ENCODE measurements at regions not wholly inside any gene's neighbourhood (a gene's known extent, or its start where the extent isn't known, plus 50 kb on each side); places are given as distances from the start of the nearest gene placed in this dataset.

DNA sequence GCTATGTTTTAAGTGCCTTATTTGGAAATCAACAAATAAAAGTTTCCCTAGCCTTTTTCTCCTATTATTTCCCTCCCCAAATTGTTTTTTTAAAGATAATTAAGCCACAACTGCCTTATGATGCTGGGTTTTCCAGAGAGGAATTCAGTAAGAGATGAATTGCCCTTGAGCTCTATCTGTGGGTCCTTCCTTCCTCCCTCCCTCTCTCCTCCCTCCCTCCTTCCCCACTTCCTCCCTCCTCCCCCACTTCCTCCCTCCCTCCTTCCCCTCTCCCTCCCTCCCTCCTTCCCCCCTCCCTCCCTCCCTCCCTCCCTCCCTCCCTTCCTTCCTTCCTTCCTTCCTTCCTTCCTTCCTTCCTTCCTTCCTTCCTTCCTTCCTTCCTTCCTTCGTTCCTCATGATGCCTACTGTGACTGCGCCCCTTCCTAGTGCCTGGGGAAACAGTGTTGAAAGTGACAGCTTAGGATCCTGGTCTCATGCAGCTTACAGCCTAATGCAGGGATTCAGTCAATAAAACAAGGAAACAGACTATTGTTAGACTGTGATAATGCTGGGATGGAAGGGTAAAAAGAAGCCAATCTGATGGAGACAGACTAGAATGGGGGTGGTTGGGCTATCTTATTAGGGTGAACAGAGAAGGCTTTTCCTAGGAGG, 1417.1 kb downstream of the AACS start:
- RAD21 ChIA-PET (ENCODE audit: unreplicated experiment): no interaction called here
- H3K9me3 ChIP-seq (replicated peaks; ENCODE audit: control insufficient read depth, insufficient read depth, low read length): no peaks in the 10 kb centered on the region
- CTCF ChIA-PET: no interaction called here
- in situ Hi-C loops (cut with MboI): no loop called here
- no peaks in the 10 kb centered on the region for H3K79me2 ChIP-seq (ENCODE audit: control insufficient read depth, insufficient read depth, low read length)
- H3K36me3 ChIP-seq (ENCODE audit: control insufficient read depth in 2 of 2, insufficient read depth in 2 of 2, low read length in 1 of 2): no peaks in the 10 kb centered on the region
- H3K4me2 ChIP-seq (ENCODE audit: control insufficient read depth, insufficient read depth): no peak overlapping the region
- H3K27me3 ChIP-seq (replicated peaks in 1 of 2; ENCODE audit: control insufficient read depth in 2 of 2, insufficient read depth in 2 of 2, low read length in 1 of 2): no peaks in the 10 kb centered on the region
- SMC1A ChIA-PET (ENCODE audit: uncharacterized antibody, unreplicated experiment): no interaction called here
- H2AFZ ChIP-seq (ENCODE audit: control insufficient read depth, low read depth, low read length): no peak overlapping the region
- H3K9ac ChIP-seq (ENCODE audit: control insufficient read depth, insufficient read depth, low read length): no peak overlapping the region
- TF ChIP-seq SIN3A (IDR thresholded peaks at IDR 0.05; ENCODE audit: low read depth, low read length) (no peak), RAD51 (IDR thresholded peaks at IDR 0.05) (no peak), CHD2 (IDR thresholded peaks at IDR 0.05; ENCODE audit: borderline replicate concordance, low read depth, low read length) (no peak), CBX5 (IDR thresholded peaks at IDR 0.05; ENCODE audit: low read depth) (no peak), NFYA (IDR thresholded peaks at IDR 0.05; ENCODE audit: borderline replicate concordance, low read depth, low read length) (no peak)
- POLR2A ChIA-PET: no interaction called here
- no peak for DNase-seq (ENCODE audit: low read depth, low spot score)
- ATAC-seq: no peak
- no peak overlapping the region for H3K27ac ChIP-seq (ENCODE audit: control insufficient read depth, insufficient read depth)
- no TSS peak for BruUV-seq (replicated peaks)
- 0% methylated on average over 2 of the region's 2 CpGs for WGBS (ENCODE audit: insufficient coverage, insufficient replicate concordance, low lambda C conversion rate, missing lambda C conversion rate)
- no peaks in the 10 kb centered on the region for H4K20me1 ChIP-seq (ENCODE audit: control insufficient read depth, insufficient read depth)
- no peak overlapping the region for H3K4me3 ChIP-seq
- intact Hi-C loops (cut with micrococcal nuclease; ENCODE audit: unreplicated experiment): no loop called here
- no peaks in the 10 kb centered on the region for H3K4me1 ChIP-seq (ENCODE audit: control insufficient read depth, insufficient read depth, low read length)
- FAIRE-seq: no peak

DNA sequence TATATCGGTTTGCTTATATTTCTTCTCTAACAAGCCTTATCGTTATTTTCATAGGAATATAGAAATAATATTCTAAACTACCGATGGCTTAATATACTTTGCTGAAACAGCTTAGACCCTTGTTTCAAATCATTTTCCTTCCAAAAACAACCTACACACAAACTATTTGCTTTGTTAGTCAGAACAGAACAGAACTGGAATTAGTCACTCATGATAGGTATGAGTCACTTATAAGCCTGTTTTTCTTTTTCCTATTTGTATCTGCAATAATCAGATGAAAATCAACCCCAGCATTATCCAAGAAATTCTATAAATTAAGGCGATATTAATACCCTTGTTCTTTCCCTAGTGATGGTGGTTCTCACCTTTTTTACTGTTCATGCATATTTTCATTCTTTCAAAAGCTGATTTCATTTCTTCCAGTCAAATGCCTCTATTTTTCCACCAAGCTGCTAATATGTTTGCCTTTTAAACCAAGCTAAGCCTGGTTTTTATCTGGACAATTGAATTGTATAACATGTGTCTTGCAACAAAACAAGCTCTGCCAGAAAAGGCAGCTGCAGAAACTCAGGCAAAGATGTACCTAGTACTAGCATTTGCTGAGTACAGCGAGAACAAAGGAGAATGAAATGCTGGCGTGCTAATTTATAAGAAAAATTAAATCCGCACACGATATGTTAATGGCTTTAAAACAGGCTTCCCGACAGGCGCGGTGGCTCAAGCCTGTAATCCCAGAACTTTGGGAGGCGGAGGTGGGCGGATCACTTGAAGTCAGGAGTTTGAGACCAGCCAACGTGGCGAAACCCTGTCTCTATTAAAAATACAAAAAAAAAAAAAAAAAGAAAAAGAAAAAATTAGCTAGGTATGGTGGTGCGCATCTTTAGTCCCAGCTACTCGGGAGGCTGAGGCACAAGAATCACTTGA, 1418.2 kb downstream of the AACS start:
- WGBS (ENCODE audit: insufficient coverage, insufficient replicate concordance, low lambda C conversion rate, missing lambda C conversion rate): 37% methylated on average over 17 of the region's 17 CpGs
- ChIA-PET CTCF (no interaction called here), RAD21 (ENCODE audit: unreplicated experiment) (no interaction called here), SMC1A (ENCODE audit: uncharacterized antibody, unreplicated experiment) (no interaction called here), POLR2A (no interaction called here)
- BruUV-seq (replicated peaks): no TSS peak
- no peak overlapping the region for H3K4me2 ChIP-seq (ENCODE audit: control insufficient read depth, insufficient read depth)
- ATAC-seq (no peak), FAIRE-seq (no peak), DNase-seq (ENCODE audit: low read depth, low spot score) (no peak)
- no peaks in the 10 kb centered on the region for H3K4me1 ChIP-seq (ENCODE audit: control insufficient read depth, insufficient read depth, low read length)
- no peak overlapping the region for H3K27ac ChIP-seq (ENCODE audit: control insufficient read depth, insufficient read depth)
- no peak overlapping the region for H3K4me3 ChIP-seq
- H3K27me3 ChIP-seq (replicated peaks in 1 of 2; ENCODE audit: control insufficient read depth in 2 of 2, insufficient read depth in 2 of 2, low read length in 1 of 2): no peaks in the 10 kb centered on the region
- H3K9ac ChIP-seq (ENCODE audit: control insufficient read depth, insufficient read depth, low read length): no peak overlapping the region
- intact Hi-C loops (cut with micrococcal nuclease; ENCODE audit: unreplicated experiment): no loop called here
- no peak overlapping the region for H2AFZ ChIP-seq (ENCODE audit: control insufficient read depth, low read depth, low read length)
- no peaks in the 10 kb centered on the region for H3K9me3 ChIP-seq (replicated peaks; ENCODE audit: control insufficient read depth, insufficient read depth, low read length)
- no peaks in the 10 kb centered on the region for H4K20me1 ChIP-seq (ENCODE audit: control insufficient read depth, insufficient read depth)
- no peaks in the 10 kb centered on the region for H3K79me2 ChIP-seq (ENCODE audit: control insufficient read depth, insufficient read depth, low read length)
- no peaks in the 10 kb centered on the region for H3K36me3 ChIP-seq (ENCODE audit: control insufficient read depth in 2 of 2, insufficient read depth in 2 of 2, low read length in 1 of 2)
- in situ Hi-C loops (cut with MboI): no loop called here
- 0 out of 2 replicates have a peak, but pooled peaks have one; percentile 25 for TF ChIP-seq JUNB (IDR thresholded peaks at IDR 0.05)
- no peak for TF ChIP-seq ZNF207 (IDR thresholded peaks at IDR 0.05; ENCODE audit: borderline replicate concordance)
